PC-3 (cell line): ENCODE measurements at regions not wholly inside any gene's neighbourhood (a gene's known extent, or its start where the extent isn't known, plus 50 kb on each side); places are given as distances from the start of the nearest gene placed in this dataset.

Experiments used
- ATAC-seq: fragments of 200-7000 bp; cut with Tn5 transposase; 2 replicates; pipeline ENCODE4 v1.9.1; 2020; ENCODE audit warnings: mild to moderate bottlenecking, moderate library complexity
- BruUV-seq: library from RNA; stranded (reverse); fragments of 400-500 nt; replicated peaks from 2 replicates; lab custom pipeline; 2021; lab: Mats Ljungman, UMichigan
- CTCF ChIA-PET: fragments of 300-600 bp; sonication (Branson Sonifier 250); formaldehyde crosslinking; loops from one replicate; lab custom pipeline; 2022; ENCODE audit warnings: antibody characterized with exemption; lab: Charles Lee
- POLR2A ChIA-PET: fragments of 300-600 bp; sonication (Branson Sonifier 250); formaldehyde crosslinking; loops from one replicate; lab custom pipeline; 2022; ENCODE audit warnings: antibody characterized with exemption; ENCODE audit not compliant: unreplicated experiment; lab: Charles Lee
- DNase-seq: peaks from one replicate; pipeline ENCODE4 v3.0.0-alpha.2; 2015
- H2AFZ ChIP-seq: fragments of 300-600 bp; sonication (generic); 2 replicates; pipeline ENCODE4 v1.6.0; 2016; ENCODE audit warnings: antibody characterized with exemption, low read length
- H3F3A ChIP-seq: fragments of 300-600 bp; sonication (generic); one replicate; pipeline ENCODE4 v1.6.0; 2017; ENCODE audit warnings: antibody characterized with exemption, low read length, control low read depth, mild to moderate bottlenecking; ENCODE audit not compliant: unreplicated experiment
- H3K27ac ChIP-seq: fragments of 300-600 bp; sonication (generic); 2 replicates; pipeline ENCODE4 v1.5.1; 2016; ENCODE audit warnings: mild to moderate bottlenecking, low read length
- H3K27me3 ChIP-seq: fragments of 300-600 bp; sonication (generic); 2 replicates; pipeline ENCODE4 v1.6.1; 2016; ENCODE audit warnings: low read length, mixed read lengths
- H3K36me3 ChIP-seq: fragments of 300-600 bp; sonication (generic); 2 replicates; pipeline ENCODE4 v1.6.1; 2016; ENCODE audit warnings: low read depth, mixed run types, low read length, mixed read lengths
- H3K4me1 ChIP-seq: fragments of 300-600 bp; sonication (generic); 2 replicates; pipeline ENCODE4 v1.5.1; 2016; ENCODE audit warnings: low read length; ENCODE audit not compliant: insufficient read depth
- H3K4me2 ChIP-seq: fragments of 300-600 bp; sonication (generic); 2 replicates; pipeline ENCODE4 v1.6.0; 2016; ENCODE audit warnings: low read length
- H3K4me3 ChIP-seq: fragments of 300-600 bp; sonication (generic); 2 replicates; pipeline ENCODE4 v1.5.1; 2016; ENCODE audit warnings: mild to moderate bottlenecking, low read length, mixed read lengths
- H3K79me2 ChIP-seq: fragments of 300-600 bp; sonication (generic); 2 replicates; pipeline ENCODE4 v1.6.1; 2017; ENCODE audit warnings: low read length, mixed read lengths
- H3K9ac ChIP-seq: fragments of 300-600 bp; sonication (generic); 2 replicates; pipeline ENCODE4 v1.6.0; 2016; ENCODE audit warnings: mild to moderate bottlenecking, low read length
- H3K9me2 ChIP-seq: fragments of 300-600 bp; sonication (generic); replicated peaks from 2 replicates; pipeline ENCODE4 v1.6.1; 2016; ENCODE audit warnings: mixed run types, low read length, mixed read lengths
- H3K9me3 ChIP-seq: fragments of 300-600 bp; sonication (generic); 2 replicates; pipeline ENCODE4 v1.6.1; 2016; ENCODE audit warnings: low read length, mixed read lengths
- H4K20me1 ChIP-seq: fragments of 300-600 bp; sonication (generic); 2 replicates; pipeline ENCODE4 v1.6.1; 2016; ENCODE audit warnings: low read length, mixed read lengths
- CTCF ChIP-seq: fragments of 300-600 bp; sonication (generic); conservative IDR thresholded peaks from 2 replicates; pipeline ENCODE4 v1.5.1; 2017; ENCODE audit warnings: antibody characterized with exemption, low read depth, mild to moderate bottlenecking, low read length
- EZH2 ChIP-seq: fragments of 300-600 bp; sonication (generic); IDR thresholded peaks from one replicate; pipeline ENCODE4 v1.6.1; 2017; ENCODE audit warnings: antibody characterized with exemption, mild to moderate bottlenecking, low read length; ENCODE audit not compliant: unreplicated experiment
- EZH2phosphoT487 ChIP-seq: fragments of 300-600 bp; sonication (generic); IDR thresholded peaks from 2 replicates; pipeline ENCODE4 v1.6.1; 2018; ENCODE audit warnings: mild to moderate bottlenecking, antibody characterized with exemption, low read length, borderline replicate concordance
- intact Hi-C: fragments of 100-400 bp; cut with micrococcal nuclease; formaldehyde crosslinking; loops from 2 replicates; pipeline ENCODE4 v1.9.0; 2023

DNA sequence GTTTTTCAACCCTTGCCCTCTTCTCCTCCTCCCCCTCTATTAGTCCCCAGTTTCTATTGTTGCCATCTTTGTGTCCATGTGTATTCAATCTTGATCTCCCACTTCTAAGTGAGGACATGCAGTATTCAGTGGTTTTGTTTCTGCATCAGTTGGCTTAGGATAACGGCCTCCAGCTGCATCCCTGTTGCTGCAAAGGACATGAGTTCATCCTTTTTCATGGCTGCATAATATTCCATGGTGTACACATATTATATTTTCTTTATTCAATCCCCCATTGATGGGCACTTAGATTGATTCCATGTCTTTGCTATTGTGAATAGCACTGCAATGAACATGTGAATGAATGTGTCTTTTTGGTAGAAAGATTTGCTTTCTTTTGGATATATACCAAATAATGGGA lies 190.4 kb upstream of the LYZL1 start:
- H3K79me2 ChIP-seq = no peaks in the 10 kb centered on the region
- ChIA-PET POLR2A (no interaction called here), CTCF (no interaction called here)
- H3K27ac ChIP-seq = peak overlapping the region; percentile 67
- no peak overlapping the region for H2AFZ ChIP-seq
- TF ChIP-seq EZH2 (no peak), EZH2phosphoT487 (no peak), CTCF (no peak)
- no TSS peak for BruUV-seq
- no peak overlapping the region for H3K4me2 ChIP-seq
- no peaks in the 10 kb centered on the region for H3K36me3 ChIP-seq
- H3K4me1 ChIP-seq = peaks cover 31% of the 10 kb centered on the region
- no peaks in the 10 kb centered on the region for H4K20me1 ChIP-seq
- no peak overlapping the region for H3K9ac ChIP-seq
- H3K9me3 ChIP-seq = no peaks in the 10 kb centered on the region
- ATAC-seq (no peak), DNase-seq (no peak)
- intact Hi-C loops = no loop called here
- H3K9me2 ChIP-seq = no peaks in the 10 kb centered on the region
- H3F3A ChIP-seq = peaks cover 3% of the 10 kb centered on the region
- no peak overlapping the region for H3K4me3 ChIP-seq
- no peaks in the 10 kb centered on the region for H3K27me3 ChIP-seq

DNA sequence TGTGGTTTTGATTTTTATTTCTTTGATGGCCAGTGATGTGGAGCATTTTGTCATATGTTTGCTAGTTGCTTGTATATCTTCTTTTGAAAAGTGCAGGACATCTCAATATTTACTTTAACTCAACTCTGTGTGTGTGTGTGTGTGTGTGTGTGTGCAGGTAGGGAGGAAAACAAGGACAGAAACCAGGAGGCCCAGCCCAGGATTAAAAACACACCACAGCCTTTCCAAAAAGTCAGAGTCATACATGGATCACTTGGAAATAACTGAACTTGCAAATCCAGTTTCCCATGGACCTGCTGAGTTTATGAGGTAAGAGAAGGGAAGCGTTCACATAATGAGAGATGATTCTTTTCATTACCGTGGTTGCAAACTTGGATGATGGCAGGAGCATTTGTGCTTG lies 189.9 kb upstream of the LYZL1 start:
- peak overlapping the region; percentile 25; the same call in 1 of the 2 replicates for H3K9ac ChIP-seq
- peak overlapping the region; percentile 68 for H3K4me2 ChIP-seq
- no peak for TF ChIP-seq EZH2
- TF ChIP-seq CTCF = no peak
- no peak for TF ChIP-seq EZH2phosphoT487
- H3K79me2 ChIP-seq = no peaks in the 10 kb centered on the region
- peaks cover 3% of the 10 kb centered on the region for H3F3A ChIP-seq
- peak overlapping the region; percentile 82 for H3K27ac ChIP-seq
- H3K9me3 ChIP-seq = no peaks in the 10 kb centered on the region
- CTCF ChIA-PET = no interaction called here
- H2AFZ ChIP-seq = no peak overlapping the region
- peak; percentile 86 for DNase-seq
- POLR2A ChIA-PET = no interaction called here
- H3K4me1 ChIP-seq = peaks cover 37% of the 10 kb centered on the region
- no TSS peak for BruUV-seq
- H3K4me3 ChIP-seq = no peak overlapping the region
- intact Hi-C loops = no loop called here
- no peaks in the 10 kb centered on the region for H4K20me1 ChIP-seq
- no peaks in the 10 kb centered on the region for H3K36me3 ChIP-seq
- H3K27me3 ChIP-seq = no peaks in the 10 kb centered on the region
- peak; percentile 72 for ATAC-seq
- no peaks in the 10 kb centered on the region for H3K9me2 ChIP-seq

- H4K20me1 ChIP-seq = no peaks in the 10 kb centered on the region
- H3K9me3 ChIP-seq = no peaks in the 10 kb centered on the region
- no peak overlapping the region for H2AFZ ChIP-seq
- no peaks in the 10 kb centered on the region for H3K27me3 ChIP-seq
- no peak for TF ChIP-seq CTCF
- no peak for TF ChIP-seq EZH2phosphoT487
- no peak for TF ChIP-seq EZH2
- peak overlapping the region; percentile 82 for H3K27ac ChIP-seq
- DNase-seq = no peak
- no peaks in the 10 kb centered on the region for H3K79me2 ChIP-seq
- no TSS peak for BruUV-seq
- peaks cover 41% of the 10 kb centered on the region for H3K4me1 ChIP-seq
- no peaks in the 10 kb centered on the region for H3K36me3 ChIP-seq
- peak overlapping the region; percentile 68 for H3K4me2 ChIP-seq
- ChIA-PET CTCF (no interaction called here), POLR2A (no interaction called here)
- H3K9me2 ChIP-seq = no peaks in the 10 kb centered on the region
- H3K9ac ChIP-seq = peak overlapping the region; percentile 25; the same call in 1 of the 2 replicates
- intact Hi-C loops = no loop called here
- no peak overlapping the region for H3K4me3 ChIP-seq
- ATAC-seq = no peak
- peaks cover 3% of the 10 kb centered on the region for H3F3A ChIP-seq
Observed at GRCh38 chr10:29099415-29099814, 189.5 kb upstream of the LYZL1 start.
